HuH-7.5 (cell line): ENCODE measurements at regions not wholly inside any gene's neighbourhood (a gene's known extent, or its start where the extent isn't known, plus 50 kb on each side); places are given as distances from the start of the nearest gene placed in this dataset.

Experiments used
- DNase-seq: peaks from one replicate; pipeline ENCODE4 v3.0.0; 2011; ENCODE audit warnings: low spot score

GRCh38 chr7:16055263-16055976 lies 365.9 kb downstream of the CRPPA start:
- no peak for DNase-seq

- DNase-seq: no peak
Observed at GRCh38 chr7:16051561-16052255, 365.2 kb upstream of the MEOX2 start.

- DNase-seq: no peak
Observed at GRCh38 chr7:16046041-16046440, 359.6 kb upstream of the MEOX2 start.

GRCh38 chr7:16045296-16045695 lies 358.8 kb upstream of the MEOX2 start:
- DNase-seq: no peak

- no peak for DNase-seq
Observed at GRCh38 chr7:16044645-16045044, 358.2 kb upstream of the MEOX2 start.

- no peak for DNase-seq
Observed at GRCh38 chr7:16040346-16040745, 353.9 kb upstream of the MEOX2 start.

GRCh38 chr7:16038906-16039305 lies 352.4 kb upstream of the MEOX2 start:
- DNase-seq: no peak

GRCh38 chr7:16035392-16035791 lies 348.9 kb upstream of the MEOX2 start:
- no peak for DNase-seq

- no peak for DNase-seq
Observed at GRCh38 chr7:16034866-16035265, 348.4 kb upstream of the MEOX2 start.

- no peak for DNase-seq
Observed at GRCh38 chr7:16034353-16034752, 347.9 kb upstream of the MEOX2 start.

GRCh38 chr7:16033233-16033632 lies 346.8 kb upstream of the MEOX2 start:
- no peak for DNase-seq

GRCh38 chr7:16028636-16029035 lies 342.2 kb upstream of the MEOX2 start:
- DNase-seq: no peak

GRCh38 chr7:16028103-16028502 lies 341.6 kb upstream of the MEOX2 start:
- DNase-seq: no peak

GRCh38 chr7:16027396-16027795 lies 340.9 kb upstream of the MEOX2 start:
- no peak for DNase-seq

GRCh38 chr7:16026253-16027020 lies 340.0 kb upstream of the MEOX2 start:
- DNase-seq: no peak

- no peak for DNase-seq
Observed at GRCh38 chr7:16025696-16026095, 339.2 kb upstream of the MEOX2 start.

GRCh38 chr7:16023503-16023902 lies 337.0 kb upstream of the MEOX2 start:
- DNase-seq: no peak

- DNase-seq: no peak
Observed at GRCh38 chr7:16023046-16023445, 336.6 kb upstream of the MEOX2 start.

GRCh38 chr7:16021851-16022250 lies 335.4 kb upstream of the MEOX2 start:
- no peak for DNase-seq

- DNase-seq: no peak
Observed at GRCh38 chr7:16015981-16016380, 329.5 kb upstream of the MEOX2 start.

GRCh38 chr7:16014031-16014430 lies 327.5 kb upstream of the MEOX2 start:
- DNase-seq: no peak

- no peak for DNase-seq
Observed at GRCh38 chr7:16007911-16008310, 321.4 kb upstream of the MEOX2 start.

- no peak for DNase-seq
Observed at GRCh38 chr7:16004702-16005101, 318.2 kb upstream of the MEOX2 start.
